GM10248 (cell line): ENCODE measurements at regions not wholly inside any gene's neighbourhood (a gene's known extent, or its start where the extent isn't known, plus 50 kb on each side); places are given as distances from the start of the nearest gene placed in this dataset.

Experiments
- CTCF ChIA-PET: fragments of 300-600 bp; sonication (Branson Sonifier 250); formaldehyde crosslinking; extraction: SDS; loops from one replicate; lab custom pipeline; 2021; ENCODE audit warnings: antibody characterized with exemption; lab: Yijun Ruan, JAX
- POLR2A ChIA-PET: fragments of 350-650 bp; sonication (Branson Sonifier 250); formaldehyde crosslinking; extraction: SDS; loops from one replicate; lab custom pipeline; 2020; ENCODE audit warnings: antibody characterized with exemption; lab: Yijun Ruan, JAX
- DNase-seq: peaks from one replicate; pipeline ENCODE4 v3.0.0; 2012; ENCODE audit errors: extremely low spot score
- CTCF ChIP-seq: IDR thresholded peaks from 2 replicates; pipeline ENCODE4 v1.5.1; 2012; ENCODE audit warnings: mild to moderate bottlenecking, low read depth; ENCODE audit errors: extremely low read depth, missing control alignments, control extremely low read depth

- no peak for DNase-seq
- CTCF ChIA-PET = interaction anchor here (0.8 to 1.5 kb wide), 4 partner anchors 8 to 10 kb away, joined by 3 to 7 read pairs (median 4); no protein-coding TSS in a partner anchor
- POLR2A ChIA-PET = no interaction called here
These were observed 456.5 kb downstream of the METTL4 start for GRCh38 chr18:2114765-2115164.

GRCh38 chr18:2121224-2121623, 450.1 kb downstream of the METTL4 start:
- DNase-seq = no peak
- POLR2A ChIA-PET = no interaction called here
- CTCF ChIA-PET = interaction anchor here (1.2 to 1.5 kb wide), 4 partner anchors 12 to 32 kb away, joined by 3 to 5 read pairs (median 4); no protein-coding TSS in a partner anchor

More at GRCh38 chr18:2114765-2115164, 456.5 kb downstream of the METTL4 start:
- no peak for TF ChIP-seq CTCF

GRCh38 chr18:2123077-2123476, 448.2 kb downstream of the METTL4 start:
- ChIA-PET POLR2A (no interaction called here), CTCF (no interaction called here)
- TF ChIP-seq CTCF = no peak
- DNase-seq = no peak

More at GRCh38 chr18:2121224-2121623, 450.1 kb downstream of the METTL4 start:
- TF ChIP-seq CTCF = no peak

- DNase-seq = no peak
- POLR2A ChIA-PET = no interaction called here
- TF ChIP-seq CTCF = no peak
- CTCF ChIA-PET = interaction anchor here (1.5 to 3.3 kb wide), 2 partner anchors 14 to 29 kb away, joined by 3 to 9 read pairs; no protein-coding TSS in a partner anchor
These were observed 436.9 kb downstream of the METTL4 start for GRCh38 chr18:2134364-2134763.

DNA sequence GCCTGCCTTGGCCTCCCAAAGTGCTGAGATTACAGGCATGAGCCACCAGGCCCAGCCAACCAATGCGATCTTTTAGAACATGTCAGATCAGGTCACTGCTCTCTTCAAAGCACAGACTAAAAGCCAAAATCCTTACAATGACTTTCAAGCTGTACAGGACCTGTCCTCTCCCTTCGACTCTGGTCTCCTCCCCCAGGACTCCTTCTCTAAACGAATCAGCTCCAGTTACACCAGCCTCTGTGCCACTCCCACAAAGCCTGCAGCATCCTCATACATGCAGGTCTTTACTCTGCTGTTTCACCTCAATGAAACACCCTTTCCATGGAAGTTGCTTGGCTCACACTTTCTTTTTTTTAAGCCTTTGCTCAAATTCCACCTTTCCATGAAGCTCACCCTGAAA, 436.0 kb downstream of the METTL4 start:
- ChIA-PET CTCF (interaction anchor here (1.5 to 3.3 kb wide), 2 partner anchors 13 to 30 kb away, joined by 3 to 9 read pairs; no protein-coding TSS in a partner anchor), POLR2A (no interaction called here)
- TF ChIP-seq CTCF = no peak
- no peak for DNase-seq

DNA sequence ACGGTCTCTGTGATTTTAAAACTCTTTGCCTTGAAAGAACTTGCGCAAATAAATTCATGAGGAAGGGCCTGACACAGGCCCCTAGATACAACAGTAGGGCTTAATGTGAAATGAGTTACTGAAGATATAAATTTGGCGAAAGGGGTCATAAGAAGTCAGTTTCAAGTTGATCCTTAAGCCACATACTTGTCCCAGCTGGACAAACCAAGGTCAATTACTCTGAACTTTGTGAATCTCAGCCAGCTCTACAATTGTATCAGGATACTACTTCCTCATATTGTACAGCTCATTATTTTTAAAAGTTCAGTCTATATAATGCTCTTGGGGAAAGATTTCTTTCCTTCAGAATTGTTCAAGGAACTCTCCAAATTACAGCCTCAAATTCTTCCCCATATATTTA, 432.8 kb downstream of the METTL4 start:
- ChIA-PET CTCF (interaction anchor here (1.0 to 1.1 kb wide), 2 partner anchors 9 to 34 kb away, joined by 3 read pairs; no protein-coding TSS in a partner anchor), POLR2A (no interaction called here)
- TF ChIP-seq CTCF = no peak
- no peak for DNase-seq
